Right ventricle myocardium inferior (tissue), 1 donor: ENCODE measurements at regions not wholly inside any gene's neighbourhood (a gene's known extent, or its start where the extent isn't known, plus 50 kb on each side); places are given as distances from the start of the nearest gene placed in this dataset.
"Not testable (repeated sequence)": the region's sequence is repeated elsewhere in the genome, so short reads cannot be mapped to it uniquely, and the experiment has no call there.

Experiments
- ATAC-seq: fragments of 200-7000 bp; cut with Tn5 transposase; one replicate; pipeline ENCODE4 v1.9.1; 2020; ENCODE audit warnings: mild to moderate bottlenecking, moderate library complexity
- DNase-seq: peaks from one replicate; pipeline ENCODE4 v3.0.0; 2021; ENCODE audit errors: missing footprints
- intact Hi-C: fragments of 100-400 bp; cut with DNase I; formaldehyde crosslinking; loops from one replicate; pipeline ENCODE4 v1.11.0; 2022
- donor health status: DM: no; HTN: yes; CAD: no; lungs with severe emphysema.

DNA sequence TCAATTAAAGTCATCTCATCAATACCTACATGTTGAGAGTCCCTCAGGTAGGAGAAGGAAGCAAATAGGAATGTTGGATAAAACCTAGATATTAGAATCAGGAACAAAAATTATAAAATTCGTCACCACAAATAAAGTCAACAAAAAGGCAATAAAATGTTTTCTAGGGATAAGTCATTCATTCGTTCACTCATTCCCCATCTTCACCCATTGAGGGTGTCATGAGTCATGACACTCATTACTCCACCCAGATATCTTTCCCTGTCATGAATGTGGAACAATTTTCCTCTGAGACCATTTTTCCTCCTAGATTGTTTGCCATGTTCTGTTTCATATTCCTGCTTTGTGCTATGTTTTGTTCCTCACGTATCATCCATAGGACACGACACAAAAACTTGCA is 50.9 kb upstream of the OLIG3 start:
- DNase-seq, result no peak
- ATAC-seq, result no peak
- intact Hi-C loops, result no loop called here

DNA sequence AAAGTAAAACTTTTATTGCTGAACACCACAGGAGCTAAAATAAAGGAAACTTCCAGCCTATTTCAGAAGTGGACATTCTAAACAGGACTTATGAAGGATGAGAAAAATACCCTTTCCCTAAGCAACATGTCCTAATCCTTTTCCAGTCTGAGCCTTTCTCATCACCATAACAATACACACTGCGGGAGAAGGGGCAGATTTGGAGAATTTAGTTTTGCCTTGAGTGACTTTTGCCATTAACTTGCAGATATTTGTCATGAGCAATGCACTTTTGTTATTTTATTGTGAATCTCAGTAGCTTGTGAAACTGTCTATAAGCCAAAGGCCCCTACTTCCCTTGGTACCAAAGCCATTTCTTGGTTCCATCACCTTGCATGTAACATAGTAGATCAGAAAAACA is 53.0 kb upstream of the OLIG3 start:
- intact Hi-C loops, result no loop called here
- ATAC-seq (no peak), DNase-seq (no peak)

DNA sequence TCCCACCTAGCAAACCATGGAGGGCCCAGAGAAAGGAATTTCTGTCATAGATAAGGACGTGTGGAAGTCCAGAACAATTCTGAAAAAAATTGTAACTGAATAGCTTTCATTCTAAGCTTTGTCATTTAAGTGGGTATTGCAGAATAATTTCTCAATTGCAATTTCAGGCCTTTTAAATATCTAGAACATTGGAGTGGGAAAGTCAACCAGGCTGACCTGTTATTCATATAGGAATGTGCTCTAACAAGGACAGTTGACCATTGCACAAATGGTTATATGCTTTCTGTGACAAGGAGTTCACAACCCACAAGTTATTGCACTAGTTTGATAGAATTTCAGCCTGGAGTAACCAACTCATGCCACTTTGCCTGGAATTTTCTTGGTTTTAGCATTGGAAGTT is 53.4 kb upstream of the OLIG3 start:
- ATAC-seq (no peak), DNase-seq (no peak)
- intact Hi-C loops, result no loop called here

DNA sequence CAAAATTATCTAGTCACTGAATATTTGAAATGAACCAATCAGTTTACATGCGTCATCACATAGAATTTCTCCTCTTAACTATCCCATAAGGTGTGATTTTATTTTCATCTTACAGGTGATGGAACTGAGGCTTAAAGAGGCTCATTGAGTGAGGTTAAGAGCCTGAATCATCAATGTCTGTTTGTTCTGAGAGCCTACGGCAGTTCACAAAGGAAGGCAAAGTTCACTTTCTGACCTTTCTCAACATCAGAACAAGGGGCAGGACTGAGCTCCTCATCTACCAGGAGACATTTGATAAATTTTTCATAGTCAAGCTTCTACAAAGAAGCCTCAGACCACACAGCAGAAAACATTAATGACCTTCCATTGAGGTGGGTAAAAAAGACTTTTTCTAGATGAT is 54.9 kb upstream of the OLIG3 start:
- no peak for DNase-seq
- no peak for ATAC-seq
- intact Hi-C loops, result no loop called here

DNA sequence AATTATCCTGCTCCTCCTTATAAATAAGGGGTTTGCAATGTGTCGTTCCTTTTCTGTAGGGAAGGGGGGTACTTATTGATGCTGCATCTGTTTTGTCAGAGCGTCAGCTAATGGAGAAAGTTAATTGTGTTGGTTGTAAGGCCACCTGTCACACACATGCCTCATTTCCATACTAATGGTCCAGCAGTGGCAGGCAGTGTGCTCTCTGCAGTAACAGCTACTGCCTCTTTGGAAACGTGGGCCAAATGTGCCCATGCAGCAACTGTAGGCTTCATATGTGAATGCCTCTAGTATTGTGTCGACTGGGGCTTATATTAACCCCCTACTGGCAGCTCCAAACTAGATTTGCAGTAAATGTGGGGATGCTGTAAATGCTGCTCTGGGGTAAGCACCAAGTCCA is 56.3 kb upstream of the OLIG3 start:
- no peak for ATAC-seq
- DNase-seq, result no peak
- intact Hi-C loops, result no loop called here

DNA sequence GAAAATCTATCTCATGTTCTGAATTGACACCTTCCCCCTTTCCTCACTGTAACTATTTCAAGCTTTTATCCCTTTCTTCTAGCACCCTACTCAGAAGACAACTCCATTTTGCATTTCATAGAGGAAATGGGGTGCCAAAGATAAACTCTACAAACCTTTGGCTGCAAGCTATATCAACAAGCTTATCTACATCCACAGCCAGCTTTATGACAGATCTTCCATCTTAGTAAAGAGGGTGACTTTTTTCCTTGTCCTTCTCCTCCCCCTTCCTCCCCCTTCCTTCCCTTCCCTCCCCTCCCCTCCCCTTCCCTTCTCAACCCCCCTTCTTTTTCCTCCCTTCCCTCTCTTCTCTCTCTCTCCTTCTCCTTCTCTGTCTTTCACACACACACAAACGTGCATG is 58.0 kb upstream of the OLIG3 start:
- ATAC-seq (no peak), DNase-seq (no peak)
- intact Hi-C loops, result no loop called here

DNA sequence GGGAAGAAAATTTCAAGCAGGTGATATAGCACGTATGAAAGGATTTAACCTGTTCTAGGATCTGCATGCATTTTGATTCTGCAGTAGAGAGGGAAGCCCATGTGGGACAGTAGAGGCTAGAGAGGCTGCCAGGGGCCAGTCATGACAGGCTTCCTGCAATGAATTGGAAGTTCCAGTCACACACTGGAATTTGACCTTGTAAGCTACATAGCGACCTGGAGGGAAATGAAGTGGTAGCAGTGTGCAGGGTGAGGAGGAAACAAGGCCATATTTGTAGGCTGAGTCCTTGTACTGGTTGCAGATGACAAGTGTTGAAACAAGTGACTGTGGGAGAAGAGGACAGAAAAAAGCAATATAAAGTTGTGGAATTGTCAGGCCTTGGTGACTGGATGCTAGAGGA is 58.6 kb upstream of the OLIG3 start:
- DNase-seq, result no peak
- intact Hi-C loops, result no loop called here
- ATAC-seq, result no peak

DNA sequence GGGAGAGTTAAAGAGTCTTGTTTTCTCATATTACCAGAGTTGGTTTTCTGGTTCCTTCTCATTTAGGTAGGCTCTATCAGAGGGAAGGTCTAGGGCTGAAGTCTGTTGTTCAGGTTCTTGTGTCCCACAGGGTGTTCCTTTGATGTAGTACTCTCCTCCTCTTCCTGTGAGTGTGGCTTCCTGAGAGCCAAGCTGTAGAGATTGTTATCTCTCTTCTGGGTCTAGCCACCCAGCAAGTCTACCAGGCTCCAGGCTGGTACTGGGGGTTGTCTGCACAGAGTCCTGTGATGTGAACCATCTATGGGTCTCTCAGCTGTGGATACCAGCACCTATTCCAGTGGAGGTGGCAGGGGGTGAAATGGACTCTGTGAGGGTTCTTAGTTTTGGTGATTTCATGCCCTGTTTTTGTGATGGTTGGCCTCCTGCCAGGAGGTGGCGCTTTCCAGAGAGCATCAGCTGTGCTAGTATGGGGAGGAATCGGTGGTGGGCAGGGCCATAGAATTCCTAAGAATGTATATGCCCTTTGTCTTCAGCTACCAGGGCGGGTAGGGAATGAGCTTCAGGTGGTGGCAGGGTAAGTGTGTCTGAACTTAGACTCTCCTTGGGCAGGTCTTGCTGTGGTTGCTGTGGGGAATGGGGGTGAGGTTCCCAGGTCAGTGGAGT is 65.5 kb upstream of the OLIG3 start:
- ATAC-seq, intact Hi-C loops, DNase-seq: not testable (repeated sequence)

DNA sequence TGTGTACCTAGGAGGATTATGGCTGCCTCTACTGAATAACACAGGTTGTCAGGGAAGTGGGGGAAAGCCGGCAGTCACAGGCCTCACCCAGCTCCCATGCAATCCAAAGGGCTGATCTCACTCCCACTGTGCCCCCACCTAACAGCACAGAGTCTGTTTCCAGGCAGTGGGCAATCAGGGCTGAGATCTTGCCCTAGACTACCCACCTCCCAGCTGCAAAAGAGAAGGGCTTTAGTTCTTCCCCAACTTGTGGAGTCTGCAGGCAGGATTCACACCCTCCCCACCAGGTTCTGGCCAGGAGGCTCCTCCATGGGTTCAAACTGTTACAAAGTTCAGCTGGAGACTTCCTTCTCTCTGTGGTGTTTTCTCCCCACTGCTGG is 66.0 kb upstream of the OLIG3 start:
- DNase-seq (no peak), ATAC-seq (no peak)
- intact Hi-C loops, result no loop called here

DNA sequence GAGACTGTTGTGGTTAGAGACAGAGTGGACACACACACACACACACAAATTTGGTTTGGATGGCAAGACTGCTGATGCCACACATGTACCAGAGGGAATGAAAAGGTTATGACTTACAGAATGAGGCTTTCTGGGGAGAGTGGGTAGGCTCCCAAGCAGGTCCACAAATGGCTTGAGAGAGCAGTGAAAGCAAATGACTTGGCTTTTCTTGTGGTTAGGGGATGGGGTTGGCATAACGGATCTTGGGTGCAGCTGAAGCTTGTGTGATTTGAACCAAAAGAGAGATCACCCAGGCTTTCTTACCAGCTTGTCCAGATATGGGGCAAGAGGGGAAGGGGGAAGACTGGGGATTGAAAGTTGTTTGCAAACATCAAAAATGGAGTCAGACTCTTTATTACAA is 73.9 kb upstream of the OLIG3 start:
- intact Hi-C loops, result no loop called here
- ATAC-seq (no peak), DNase-seq (no peak)

DNA sequence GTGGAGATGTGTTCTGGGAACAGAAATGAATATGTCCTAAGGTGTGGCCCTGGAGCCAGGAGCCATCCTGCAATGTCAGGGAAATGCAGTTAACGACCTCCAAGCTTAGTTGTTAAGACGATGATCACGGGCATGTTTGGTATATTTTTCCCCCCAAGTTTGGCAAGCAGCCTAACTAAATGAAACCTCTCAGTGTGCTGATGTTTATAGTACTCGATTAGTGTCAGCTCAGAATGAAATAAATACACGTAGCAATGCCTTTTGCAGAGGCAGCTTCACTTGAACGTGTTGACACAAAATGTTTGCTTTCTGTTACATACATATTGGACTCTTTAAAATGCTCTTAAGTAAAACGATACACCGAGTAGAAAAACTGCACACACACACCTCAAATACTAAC is 76.2 kb upstream of the OLIG3 start:
- intact Hi-C loops, result no loop called here
- no peak for DNase-seq
- ATAC-seq, result no peak

DNA sequence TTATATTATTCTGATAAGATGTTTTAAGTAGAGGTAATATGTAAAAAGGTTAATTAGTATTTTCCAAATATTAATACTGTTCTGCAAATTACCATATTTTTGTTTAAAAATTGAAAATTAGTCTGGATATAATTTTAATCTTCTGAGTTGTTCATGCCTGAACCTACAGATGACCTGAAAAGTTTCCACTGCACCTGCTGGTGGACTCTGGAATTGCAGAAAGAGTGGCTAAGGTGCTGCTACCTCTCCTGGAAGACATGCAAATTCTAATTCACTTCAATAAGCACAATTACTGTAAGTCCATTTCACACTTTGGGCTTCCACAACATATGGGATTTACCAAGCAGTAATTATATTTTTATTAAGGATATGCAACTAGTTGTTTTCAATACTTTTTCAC is 77.7 kb upstream of the OLIG3 start:
- intact Hi-C loops, result no loop called here
- DNase-seq, result no peak
- no peak for ATAC-seq

DNA sequence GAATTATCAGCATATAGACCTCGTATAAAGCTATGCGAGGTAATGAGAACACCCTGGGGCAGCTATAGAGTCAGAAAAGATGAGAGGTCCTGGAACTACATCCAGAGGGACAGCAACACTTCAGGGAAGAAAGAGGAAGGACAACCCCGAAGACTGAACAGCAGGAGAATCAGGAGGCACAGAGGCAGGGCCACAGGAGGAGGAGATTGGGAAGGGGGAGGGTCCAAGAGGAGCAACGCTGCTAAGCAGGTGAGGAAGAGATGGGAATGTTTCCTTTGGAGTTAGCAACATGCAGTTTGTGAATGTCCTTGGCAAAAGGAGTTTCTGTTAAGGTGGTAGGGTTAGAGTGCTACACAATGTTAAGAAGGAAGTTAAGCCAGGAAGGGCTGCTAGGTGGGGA is 79.5 kb upstream of the OLIG3 start:
- intact Hi-C loops, result no loop called here
- DNase-seq (no peak), ATAC-seq (no peak)

DNA sequence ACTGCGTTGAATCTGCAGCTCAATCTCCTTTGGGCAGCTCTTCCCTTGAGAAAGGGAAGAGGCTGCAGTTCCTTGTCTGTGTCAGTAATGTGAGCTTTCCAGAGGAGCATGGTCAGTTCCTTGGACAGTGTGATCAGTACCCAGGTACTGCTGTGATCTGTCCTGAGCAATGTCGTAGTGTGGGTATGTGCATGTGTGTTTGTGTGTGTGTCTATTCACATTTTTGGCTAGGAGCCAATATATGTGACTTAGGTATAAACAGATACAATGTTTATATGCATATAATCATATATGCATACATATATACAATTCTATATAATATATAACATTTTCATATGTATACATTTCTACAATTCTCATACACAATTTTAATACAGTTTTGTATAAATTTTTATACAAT is 85.4 kb upstream of the OLIG3 start:
- no peak for ATAC-seq
- DNase-seq, result no peak
- intact Hi-C loops, result no loop called here

DNA sequence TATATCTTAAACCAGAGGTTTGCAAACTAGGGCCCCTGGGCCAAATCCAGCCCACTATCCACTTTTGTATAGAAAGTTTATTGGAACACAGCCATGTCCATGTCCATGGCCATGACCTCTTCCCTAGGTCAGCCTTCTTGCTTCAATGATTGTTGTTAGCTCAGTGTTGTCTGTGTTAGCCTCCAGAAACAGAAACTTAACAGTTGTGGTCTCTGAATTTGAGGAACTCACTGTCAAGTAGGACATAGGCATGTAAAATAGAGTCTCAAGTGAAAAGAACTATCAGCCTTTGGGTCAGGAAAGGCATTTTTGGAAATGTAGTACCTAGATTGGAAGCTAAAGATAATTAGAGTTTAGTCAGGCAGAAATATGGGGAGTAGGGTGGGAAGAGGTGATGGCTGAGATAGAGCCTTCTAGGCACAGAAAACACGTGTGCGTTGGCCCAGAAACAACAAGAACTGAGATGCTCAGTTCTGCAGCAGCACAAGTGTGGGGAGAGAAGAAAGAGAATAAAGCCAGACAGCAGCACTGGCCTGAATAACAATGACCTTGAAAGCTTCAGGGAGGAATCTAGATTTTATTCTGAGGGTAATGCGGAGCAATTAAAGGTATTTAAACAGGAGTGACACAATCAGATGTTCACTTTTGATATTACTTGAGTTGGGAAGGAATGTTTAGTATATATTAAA is 87.0 kb upstream of the OLIG3 start:
- intact Hi-C loops, result no loop called here
- no peak for ATAC-seq
- no peak for DNase-seq

DNA sequence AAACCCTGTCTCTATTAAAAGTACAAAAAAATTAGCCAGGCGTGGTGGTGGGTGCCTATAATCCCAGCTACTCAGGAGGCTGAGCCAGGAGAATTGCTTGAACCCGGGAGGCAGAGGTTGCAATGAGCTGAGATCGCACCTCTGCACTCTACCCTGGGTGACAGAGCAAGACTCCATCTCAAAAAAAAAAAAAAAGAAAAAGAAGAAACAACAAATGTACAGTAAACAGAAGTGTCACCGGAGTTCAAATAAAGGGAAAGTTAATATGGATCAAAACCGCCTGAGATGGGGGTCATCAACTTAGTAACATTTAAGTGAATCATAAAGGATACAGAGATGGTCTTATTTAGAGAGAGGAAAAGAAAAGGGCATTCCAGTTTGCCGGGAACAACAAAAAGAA is 89.3 kb upstream of the OLIG3 start:
- DNase-seq, intact Hi-C loops, ATAC-seq: not testable (repeated sequence)

DNA sequence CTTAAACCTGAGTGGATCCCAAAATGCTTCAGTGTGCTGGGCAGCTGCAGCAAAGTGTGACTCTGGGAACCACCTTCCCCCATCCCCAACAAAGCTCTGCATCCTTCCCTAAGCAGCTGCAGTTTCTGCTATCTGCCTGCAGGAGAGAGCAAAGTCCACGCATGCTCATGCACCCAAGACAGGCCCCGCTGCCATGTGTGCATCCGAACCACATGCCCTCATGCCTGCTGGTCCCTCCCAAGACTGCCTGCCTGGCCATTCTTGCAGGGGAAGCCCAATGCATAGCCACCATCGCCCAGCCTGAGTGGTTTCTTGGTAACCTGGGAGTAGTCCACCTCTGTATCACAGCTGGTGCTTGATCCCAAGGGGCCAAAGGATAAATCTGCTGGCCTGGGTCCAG is 94.3 kb upstream of the OLIG3 start:
- intact Hi-C loops, result no loop called here
- ATAC-seq, result no peak
- no peak for DNase-seq

DNA sequence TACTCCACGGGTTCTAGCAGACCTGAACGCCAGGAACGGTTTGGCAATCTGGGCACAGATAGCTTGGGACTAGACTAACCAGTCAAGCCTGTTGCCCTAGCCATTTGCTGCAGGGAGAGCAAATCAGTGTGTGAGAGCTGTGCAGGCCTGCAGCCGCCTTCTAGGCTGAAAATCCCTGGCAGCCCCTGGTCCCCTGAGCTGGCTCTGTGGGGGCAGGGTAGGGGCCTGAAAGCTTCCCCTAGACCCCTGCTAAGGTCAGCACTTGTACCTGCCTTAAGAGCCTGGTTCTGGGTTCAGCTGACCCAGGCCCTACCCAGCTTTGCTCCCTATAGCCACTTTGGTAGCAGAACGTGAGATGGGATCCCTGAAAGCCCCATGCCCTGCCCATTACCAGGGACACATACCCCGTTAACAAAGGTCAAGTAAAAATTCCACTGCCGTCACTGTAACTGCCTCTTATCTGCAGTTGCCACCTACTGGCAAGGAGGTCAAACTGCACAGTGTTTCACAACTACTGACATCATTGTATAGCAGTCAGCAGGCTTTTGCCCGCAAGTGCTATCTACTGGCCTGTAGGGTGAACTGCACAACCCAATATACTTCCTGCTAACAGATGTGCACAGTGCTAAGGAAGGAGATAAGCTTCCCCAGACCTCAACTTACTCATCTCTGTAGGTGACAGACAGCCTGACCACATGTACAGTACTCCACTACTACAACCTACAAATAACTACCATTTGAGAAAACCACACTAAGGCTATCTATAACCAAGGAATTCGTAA is 95.1 kb upstream of the OLIG3 start:
- ATAC-seq (no peak), DNase-seq (no peak)
- intact Hi-C loops, result no loop called here

DNA sequence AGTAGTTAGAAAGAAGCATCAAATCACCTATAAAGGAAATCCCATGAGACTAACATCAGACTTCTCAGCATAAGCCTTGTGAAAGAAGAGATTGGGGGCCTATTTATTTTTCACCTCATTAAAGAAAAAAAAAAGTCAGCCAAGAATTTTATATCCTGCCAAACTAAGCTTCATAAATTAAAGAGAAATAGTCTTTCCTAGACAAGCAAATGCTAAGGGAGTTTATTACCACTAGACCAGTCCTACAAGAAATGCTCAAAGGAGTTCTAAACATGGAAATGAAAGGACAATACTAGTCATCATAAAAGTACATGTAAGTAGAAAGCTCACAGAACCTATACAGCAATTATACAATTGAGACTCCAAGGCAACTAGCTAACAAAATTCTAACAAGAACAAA is 96.5 kb upstream of the OLIG3 start:
- DNase-seq (no peak), ATAC-seq (no peak)
- intact Hi-C loops, result no loop called here

DNA sequence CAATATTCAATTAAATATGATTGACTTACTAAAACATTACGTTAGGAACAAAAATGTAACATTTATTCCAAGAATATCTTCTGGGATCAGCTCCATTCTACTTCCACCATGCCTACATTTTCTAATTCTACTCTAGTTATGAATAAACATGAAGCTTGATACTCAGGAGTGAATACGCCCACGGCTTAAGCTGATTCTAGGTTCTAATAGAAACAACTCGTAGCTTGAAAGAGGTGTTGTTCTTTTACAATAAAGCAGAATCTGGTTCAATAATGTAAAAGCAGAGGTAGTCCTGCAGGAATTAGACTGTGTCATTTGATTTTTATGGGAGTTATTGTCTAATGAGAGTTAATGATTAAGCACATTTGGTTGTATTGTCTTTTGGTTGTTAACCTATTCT is 107.3 kb upstream of the OLIG3 start:
- intact Hi-C loops, result no loop called here
- DNase-seq (no peak), ATAC-seq (no peak)
